GM23248 (cell line): ENCODE measurements at regions not wholly inside any gene's neighbourhood (a gene's known extent, or its start where the extent isn't known, plus 50 kb on each side); places are given as distances from the start of the nearest gene placed in this dataset.
"Not testable (repeated sequence)": the region's sequence is repeated elsewhere in the genome, so short reads cannot be mapped to it uniquely, and the experiment has no call there.

Source experiments
- DNase-seq: peaks from one replicate; pipeline ENCODE4 v3.0.0-alpha.2; 2015
- H2AFZ ChIP-seq: fragments of 200-600 bp; sonication (generic); 2 replicates; pipeline ENCODE4 v1.6.1; 2016; ENCODE audit warnings: antibody characterized with exemption
- H3F3A ChIP-seq: fragments of 200-600 bp; sonication (generic); 2 replicates; pipeline ENCODE4 v1.6.1; 2016; ENCODE audit warnings: mild to moderate bottlenecking, antibody characterized with exemption, mixed run types; ENCODE audit not compliant: insufficient read depth
- H3K27ac ChIP-seq: fragments of 200-600 bp; sonication (generic); 2 replicates; pipeline ENCODE4 v1.5.1; 2016; ENCODE audit warnings: mild to moderate bottlenecking
- H3K27me3 ChIP-seq: fragments of 200-600 bp; sonication (generic); replicated peaks from 2 replicates; pipeline ENCODE4 v1.6.1; 2016; ENCODE audit warnings: mild to moderate bottlenecking; ENCODE audit not compliant: insufficient read depth
- H3K36me3 ChIP-seq: fragments of 200-600 bp; sonication (generic); 2 replicates; pipeline ENCODE4 v1.6.1; 2016; ENCODE audit warnings: low read depth, mild to moderate bottlenecking
- H3K4me1 ChIP-seq: fragments of 200-600 bp; sonication (generic); 2 replicates; pipeline ENCODE4 v1.6.1; 2016; ENCODE audit warnings: mild to moderate bottlenecking; ENCODE audit not compliant: insufficient read depth
- H3K4me2 ChIP-seq: fragments of 200-600 bp; sonication (generic); one replicate; pipeline ENCODE4 v1.6.1; 2016; ENCODE audit warnings: mild to moderate bottlenecking; ENCODE audit not compliant: unreplicated experiment
- H3K4me3 ChIP-seq: fragments of 200-600 bp; sonication (generic); 2 replicates; pipeline ENCODE4 v1.5.1; 2016; ENCODE audit warnings: mild to moderate bottlenecking
- H3K79me2 ChIP-seq: fragments of 200-600 bp; sonication (generic); 2 replicates; pipeline ENCODE4 v1.6.1; 2016; ENCODE audit warnings: mild to moderate bottlenecking; ENCODE audit not compliant: insufficient read depth
- H3K9ac ChIP-seq: fragments of 200-600 bp; sonication (generic); 2 replicates; pipeline ENCODE4 v1.6.1; 2016; ENCODE audit warnings: mild to moderate bottlenecking
- H3K9me2 ChIP-seq: fragments of 200-600 bp; sonication (generic); 2 replicates; pipeline ENCODE4 v1.6.1; 2016; ENCODE audit warnings: mixed run types, mild to moderate bottlenecking, moderate library complexity; ENCODE audit not compliant: insufficient read depth
- H3K9me3 ChIP-seq: fragments of 200-600 bp; sonication (generic); one replicate; pipeline ENCODE4 v1.6.1; 2017; ENCODE audit warnings: low read depth
- H4K20me1 ChIP-seq: fragments of 200-600 bp; sonication (generic); 2 replicates; pipeline ENCODE4 v1.6.0; 2016; ENCODE audit not compliant: insufficient read depth
- EZH2 ChIP-seq: fragments of 200-600 bp; sonication (generic); IDR thresholded peaks from 2 replicates; pipeline ENCODE4 v1.6.1; 2018; ENCODE audit warnings: antibody characterized with exemption, mild to moderate bottlenecking; ENCODE audit not compliant: insufficient read depth, poor library complexity, severe bottlenecking
- EZH2phosphoT487 ChIP-seq: fragments of 200-600 bp; sonication (generic); IDR thresholded peaks from 2 replicates; pipeline ENCODE4 v1.6.1; 2018; ENCODE audit warnings: antibody characterized with exemption, moderate library complexity, mild to moderate bottlenecking, low read depth; ENCODE audit not compliant: insufficient read depth
- WGBS, 2 experiments: methylation state at CpG; one replicate each; pipeline ENCODE4 v1.1.6; 2015 to 2017; ENCODE audit warnings: low lambda C conversion rate in 2 of 2, low coverage in 1 of 2; ENCODE audit errors: missing lambda C conversion rate in 2 of 2; 5-methylcytosine and 5-hydroxymethylcytosine counted together
- in situ Hi-C: fragments of 300-500 bp; cut with MboI; formaldehyde crosslinking; loops from 2 replicates; pipeline ENCODE4 v1.15.0; 2020

DNA sequence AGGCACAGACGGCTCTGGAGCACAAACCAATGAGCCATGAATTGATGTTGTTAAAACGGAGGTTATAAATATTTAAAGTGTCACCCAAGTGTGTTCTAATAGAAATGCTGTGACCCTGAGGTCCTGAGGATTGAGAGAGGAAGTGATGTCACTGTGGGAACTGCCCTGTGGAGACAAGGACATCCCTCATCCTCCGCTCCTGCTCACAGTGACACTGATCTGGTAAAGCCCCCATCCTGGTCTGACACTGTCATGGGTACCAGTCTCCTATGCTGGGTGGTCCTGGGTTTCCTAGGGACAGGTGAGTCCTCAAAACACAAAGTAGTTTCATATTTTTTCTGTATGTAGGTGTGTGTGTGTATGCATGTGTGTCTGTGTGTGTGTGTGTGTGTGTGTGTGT is 237.9 kb upstream of the PRSS1 start:
- no peak for TF ChIP-seq EZH2
- no peak for TF ChIP-seq EZH2phosphoT487
- Histone ChIP-seq H2AFZ (no peak overlapping the region), H3F3A (no peaks in the 10 kb centered on the region), H3K9me3 (no peaks in the 10 kb centered on the region), H3K4me1 (no peaks in the 10 kb centered on the region), H3K4me3 (no peak overlapping the region), H3K4me2 (no peak overlapping the region), H4K20me1 (no peaks in the 10 kb centered on the region), H3K9ac (no peak overlapping the region), H3K27me3 (peaks cover 16% of the 10 kb centered on the region), H3K27ac (no peak overlapping the region), H3K9me2 (no peaks in the 10 kb centered on the region), H3K79me2 (no peaks in the 10 kb centered on the region), H3K36me3 (no peaks in the 10 kb centered on the region)
- in situ Hi-C loops = no loop called here
- WGBS, 2 experiments = 39 to 41% methylated on average over 3 of the region's 3 CpGs
- DNase-seq = no peak

DNA sequence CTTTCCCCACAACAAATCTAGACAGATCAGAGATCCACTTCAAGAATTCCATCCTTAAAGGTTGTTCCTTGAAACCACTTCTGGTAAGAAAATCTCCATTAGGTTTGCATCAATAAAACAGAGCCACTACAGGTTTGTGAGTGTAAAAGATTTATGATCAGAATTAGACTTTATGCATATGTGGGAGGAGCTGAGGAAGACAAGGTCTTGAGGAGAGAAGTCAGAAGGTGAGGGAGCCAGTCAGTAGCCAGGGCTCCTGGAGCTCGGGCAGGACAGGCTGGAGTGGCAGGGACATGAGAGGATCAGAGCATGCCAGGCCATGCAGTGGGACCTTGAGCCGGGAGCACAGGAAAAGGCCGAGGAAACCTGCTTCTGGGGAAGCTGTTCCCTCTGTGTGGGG is 240.0 kb upstream of the PRSS1 start:
- H4K20me1 ChIP-seq, H3K4me2 ChIP-seq, H3K9me2 ChIP-seq, H3K36me3 ChIP-seq, H3K4me3 ChIP-seq, H3K27ac ChIP-seq, H3K79me2 ChIP-seq, in situ Hi-C loops, H3K9ac ChIP-seq, H3K9me3 ChIP-seq, H3K4me1 ChIP-seq, DNase-seq, H3F3A ChIP-seq, H2AFZ ChIP-seq: not testable (repeated sequence)
- peaks cover 33% of the 10 kb centered on the region for H3K27me3 ChIP-seq
- 62 to 67% methylated on average over 3 of the region's 3 CpGs for WGBS, 2 experiments

DNA sequence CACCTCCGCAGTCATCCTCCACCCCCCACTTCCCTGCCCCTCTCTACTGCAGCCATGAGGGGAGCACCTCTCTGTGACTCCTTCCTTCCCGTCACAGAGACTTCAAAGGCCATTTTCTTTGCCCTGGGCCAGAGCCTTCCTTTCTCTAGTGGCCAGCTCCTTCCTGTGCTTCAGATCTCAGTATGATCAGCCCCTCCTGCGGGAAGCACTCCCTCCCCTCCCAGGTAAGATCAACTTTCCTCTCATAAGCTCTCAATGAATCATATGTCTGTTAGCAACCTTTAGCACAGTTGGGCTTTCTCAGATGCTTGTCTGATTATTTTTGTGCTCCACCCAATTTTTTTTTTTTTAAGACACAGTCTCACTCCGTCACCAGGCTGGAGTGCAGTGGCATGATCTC is 241.0 kb upstream of the PRSS1 start:
- H3K4me3 ChIP-seq = no peak overlapping the region
- 51 to 53% methylated on average over 4 of the region's 4 CpGs for WGBS, 2 experiments
- no peak overlapping the region for H3K9ac ChIP-seq
- TF ChIP-seq EZH2 (no peak), EZH2phosphoT487 (no peak)
- no peak overlapping the region for H2AFZ ChIP-seq
- no peak overlapping the region for H3K4me2 ChIP-seq
- no peaks in the 10 kb centered on the region for H3K4me1 ChIP-seq
- H3K9me3 ChIP-seq = no peaks in the 10 kb centered on the region
- no peaks in the 10 kb centered on the region for H3F3A ChIP-seq
- no peaks in the 10 kb centered on the region for H3K36me3 ChIP-seq
- H3K27me3 ChIP-seq = peaks cover 38% of the 10 kb centered on the region
- H3K27ac ChIP-seq = no peak overlapping the region
- no peaks in the 10 kb centered on the region for H3K9me2 ChIP-seq
- no peaks in the 10 kb centered on the region for H3K79me2 ChIP-seq
- no peaks in the 10 kb centered on the region for H4K20me1 ChIP-seq
- in situ Hi-C loops = no loop called here
- DNase-seq = no peak

DNA sequence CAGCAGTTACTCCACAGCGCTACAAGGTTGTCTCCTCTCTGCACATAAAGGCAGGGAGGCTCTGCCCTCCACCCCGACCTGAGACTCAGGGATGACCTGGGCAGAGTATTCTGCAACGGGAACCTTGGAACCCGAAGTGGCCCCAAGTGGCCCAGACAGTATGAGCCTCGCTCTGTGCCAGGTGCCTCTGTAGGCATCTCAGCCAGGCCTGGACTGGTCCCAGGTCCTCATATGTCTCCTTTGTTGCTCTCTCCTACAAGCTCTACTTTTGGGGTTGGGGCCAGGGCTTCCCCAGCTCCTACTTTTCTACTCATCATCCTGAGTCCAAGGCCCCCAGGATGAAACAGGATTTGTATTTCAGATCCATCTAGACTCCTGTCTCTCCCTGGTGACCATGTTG is 241.5 kb upstream of the PRSS1 start:
- Histone ChIP-seq H3K9me2 (no peaks in the 10 kb centered on the region), H2AFZ (no peak overlapping the region)
- in situ Hi-C loops = no loop called here

DNA sequence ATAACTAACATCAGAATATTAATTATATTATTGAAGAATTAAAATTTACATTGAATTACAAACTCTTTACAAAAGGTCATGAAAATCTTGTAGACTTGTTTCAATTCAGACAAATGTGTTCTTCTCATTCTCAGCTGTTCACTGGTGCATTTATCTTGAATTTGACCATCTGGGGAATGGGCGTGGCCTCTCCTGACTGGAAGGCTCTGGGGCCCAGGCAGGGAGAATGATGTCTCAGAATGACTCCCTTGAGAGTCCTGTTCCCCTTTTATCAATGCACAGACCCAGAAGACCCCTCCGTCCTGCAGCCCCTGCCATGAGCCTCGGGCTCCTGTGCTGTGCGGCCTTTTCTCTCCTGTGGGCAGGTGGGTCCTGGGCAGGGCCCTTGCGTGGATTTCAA is 242.2 kb upstream of the PRSS1 start:
- H3K4me2 ChIP-seq, DNase-seq, H3K27ac ChIP-seq, H3K9me2 ChIP-seq, H3K36me3 ChIP-seq, H3K4me1 ChIP-seq, H3K9me3 ChIP-seq, H3F3A ChIP-seq, H3K9ac ChIP-seq, H4K20me1 ChIP-seq, H3K4me3 ChIP-seq, in situ Hi-C loops, H3K79me2 ChIP-seq, H2AFZ ChIP-seq: not testable (repeated sequence)
- WGBS, 2 experiments = 49 to 52% methylated on average over 5 of the region's 5 CpGs
- peaks cover 50% of the 10 kb centered on the region for H3K27me3 ChIP-seq

More for the DNA sequence above, 241.5 kb upstream of the PRSS1 start:
- no peaks in the 10 kb centered on the region for H4K20me1 ChIP-seq
- no peaks in the 10 kb centered on the region for H3F3A ChIP-seq
- no peak overlapping the region for H3K27ac ChIP-seq
- H3K27me3 ChIP-seq = peaks cover 43% of the 10 kb centered on the region
- H3K9ac ChIP-seq = no peak overlapping the region
- DNase-seq = no peak
- H3K9me3 ChIP-seq = no peaks in the 10 kb centered on the region
- no peak overlapping the region for H3K4me2 ChIP-seq
- H3K4me3 ChIP-seq = no peak overlapping the region
- H3K36me3 ChIP-seq = no peaks in the 10 kb centered on the region
- no peak for TF ChIP-seq EZH2
- TF ChIP-seq EZH2phosphoT487 = no peak
- H3K4me1 ChIP-seq = no peaks in the 10 kb centered on the region
- H3K79me2 ChIP-seq = no peaks in the 10 kb centered on the region
- WGBS, 2 experiments = 58 to 59% methylated on average over 5 of the region's 5 CpGs
